ENCODE measurements at regions not wholly inside any gene's neighbourhood (a gene's known extent, or its start where the extent isn't known, plus 50 kb on each side); places are given as distances from the start of the nearest gene placed in this dataset.

DNA sequence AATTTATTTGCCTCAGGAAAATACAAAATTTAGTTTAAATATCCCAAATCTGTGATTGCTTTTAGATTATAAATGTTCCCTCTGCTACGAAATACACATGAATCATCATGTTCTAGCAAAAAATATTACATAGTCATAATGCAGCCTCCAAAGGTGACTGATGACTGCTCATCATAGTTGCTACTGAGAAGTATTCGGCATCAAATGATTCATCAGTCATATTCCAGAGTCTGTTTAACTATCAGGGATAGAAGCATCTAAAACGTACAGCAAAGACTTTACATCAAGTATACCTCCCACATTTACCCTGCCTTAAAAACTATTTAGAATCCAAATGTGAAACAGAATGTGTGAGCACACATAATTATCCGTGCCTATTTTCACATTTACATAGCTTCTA is 626.0 kb downstream of the CDH26 start:
- TF ChIP-seq, protein P1, sequence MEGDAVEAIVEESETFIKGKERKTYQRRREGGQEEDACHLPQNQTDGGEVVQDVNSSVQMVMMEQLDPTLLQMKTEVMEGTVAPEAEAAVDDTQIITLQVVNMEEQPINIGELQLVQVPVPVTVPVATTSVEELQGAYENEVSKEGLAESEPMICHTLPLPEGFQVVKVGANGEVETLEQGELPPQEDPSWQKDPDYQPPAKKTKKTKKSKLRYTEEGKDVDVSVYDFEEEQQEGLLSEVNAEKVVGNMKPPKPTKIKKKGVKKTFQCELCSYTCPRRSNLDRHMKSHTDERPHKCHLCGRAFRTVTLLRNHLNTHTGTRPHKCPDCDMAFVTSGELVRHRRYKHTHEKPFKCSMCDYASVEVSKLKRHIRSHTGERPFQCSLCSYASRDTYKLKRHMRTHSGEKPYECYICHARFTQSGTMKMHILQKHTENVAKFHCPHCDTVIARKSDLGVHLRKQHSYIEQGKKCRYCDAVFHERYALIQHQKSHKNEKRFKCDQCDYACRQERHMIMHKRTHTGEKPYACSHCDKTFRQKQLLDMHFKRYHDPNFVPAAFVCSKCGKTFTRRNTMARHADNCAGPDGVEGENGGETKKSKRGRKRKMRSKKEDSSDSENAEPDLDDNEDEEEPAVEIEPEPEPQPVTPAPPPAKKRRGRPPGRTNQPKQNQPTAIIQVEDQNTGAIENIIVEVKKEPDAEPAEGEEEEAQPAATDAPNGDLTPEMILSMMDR (IDR thresholded peaks at IDR 0.05) = no peak
- no peak for DNase-seq (ENCODE audit: low spot score)
- peaks cover 2% of the 10 kb centered on the region for H3K27me3 Mint-ChIP-seq (ENCODE audit: low read depth)
- no peaks in the 10 kb centered on the region for H3K36me3 Mint-ChIP-seq (ENCODE audit: low read depth)
- H3K4me1 Mint-ChIP-seq (ENCODE audit: low read depth) = no peaks in the 10 kb centered on the region
- H3K27ac Mint-ChIP-seq (ENCODE audit: unreplicated experiment) = no peak overlapping the region
- no peaks in the 10 kb centered on the region for H3K9me3 Mint-ChIP-seq (ENCODE audit: low read depth)
- no peak overlapping the region for H3K4me3 Mint-ChIP-seq (ENCODE audit: unreplicated experiment)

DNA sequence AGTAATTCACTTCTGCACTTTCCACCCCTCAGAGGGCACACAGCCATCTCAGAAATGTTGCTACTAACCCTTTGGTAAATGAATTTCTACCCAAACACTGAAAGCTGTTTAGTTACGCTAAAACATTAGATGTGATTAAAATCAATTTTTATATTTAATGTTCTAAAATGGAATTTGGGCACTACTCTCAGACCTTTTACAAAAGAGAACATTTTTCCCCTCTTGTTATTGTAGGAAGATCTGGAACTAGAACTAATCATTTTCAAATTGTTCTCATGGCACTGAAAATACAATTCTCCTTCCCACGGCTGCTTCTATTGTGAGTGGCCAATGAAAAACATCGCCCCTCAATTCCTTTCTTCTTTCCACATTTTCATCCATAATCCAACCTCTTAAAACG is 627.4 kb downstream of the CDH26 start:
- Mint-ChIP-seq H3K4me3 (ENCODE audit: unreplicated experiment) (no peak overlapping the region), H3K4me1 (ENCODE audit: low read depth) (no peaks in the 10 kb centered on the region)
- TF ChIP-seq, protein P1 (IDR thresholded peaks at IDR 0.05) = no peak

GRCh38 chr20:60586269-60587050 is 628.2 kb downstream of the CDH26 start:
- Mint-ChIP-seq H3K36me3 (ENCODE audit: low read depth) (no peaks in the 10 kb centered on the region), H3K4me1 (ENCODE audit: low read depth) (no peaks in the 10 kb centered on the region), H3K27ac (ENCODE audit: unreplicated experiment) (no peak overlapping the region), H3K4me3 (ENCODE audit: unreplicated experiment) (no peak overlapping the region), H3K9me3 (ENCODE audit: low read depth) (no peaks in the 10 kb centered on the region), H3K27me3 (ENCODE audit: low read depth) (peaks cover 2% of the 10 kb centered on the region)
- TF ChIP-seq, protein P1 (IDR thresholded peaks at IDR 0.05) = no peak
- no peak for DNase-seq (ENCODE audit: low spot score)

More for the DNA sequence above, 627.4 kb downstream of the CDH26 start:
- Mint-ChIP-seq H3K27ac (ENCODE audit: unreplicated experiment) (no peak overlapping the region), H3K36me3 (ENCODE audit: low read depth) (no peaks in the 10 kb centered on the region), H3K9me3 (ENCODE audit: low read depth) (no peaks in the 10 kb centered on the region), H3K27me3 (ENCODE audit: low read depth) (peaks cover 2% of the 10 kb centered on the region)
- DNase-seq (ENCODE audit: low spot score) = no peak

- TF ChIP-seq, protein P1 (IDR thresholded peaks at IDR 0.05) = no peak
- no peak overlapping the region for H3K4me3 Mint-ChIP-seq (ENCODE audit: unreplicated experiment)
- H3K36me3 Mint-ChIP-seq (ENCODE audit: low read depth) = no peaks in the 10 kb centered on the region
- no peaks in the 10 kb centered on the region for H3K4me1 Mint-ChIP-seq (ENCODE audit: low read depth)
- H3K27me3 Mint-ChIP-seq (ENCODE audit: low read depth) = no peaks in the 10 kb centered on the region
- no peak for DNase-seq (ENCODE audit: low spot score)
- no peak overlapping the region for H3K27ac Mint-ChIP-seq (ENCODE audit: unreplicated experiment)
- H3K9me3 Mint-ChIP-seq (ENCODE audit: low read depth) = peaks cover 5% of the 10 kb centered on the region
Observed at GRCh38 chr20:60587986-60588385, 629.8 kb downstream of the CDH26 start.

DNA sequence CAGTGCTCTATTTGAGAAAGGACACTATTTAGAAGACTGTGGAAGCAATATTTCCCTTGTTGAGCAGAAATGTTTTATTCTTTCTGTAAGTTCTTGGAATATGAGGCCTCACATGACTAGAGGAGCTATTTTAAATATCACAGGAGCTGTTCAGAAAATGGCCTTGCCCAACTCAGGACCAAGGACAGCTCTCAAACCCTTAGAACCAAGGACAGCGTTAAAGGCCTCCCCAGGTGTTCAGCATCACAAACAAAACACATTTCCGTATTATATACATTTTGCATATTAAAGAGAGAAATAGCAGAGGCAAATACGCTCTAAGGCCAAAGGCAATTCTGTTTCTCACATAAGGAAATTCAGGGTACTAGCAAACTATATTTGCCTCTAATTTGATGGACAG is 631.4 kb downstream of the CDH26 start:
- no peak for DNase-seq (ENCODE audit: low spot score)

More for the DNA sequence above, 631.4 kb downstream of the CDH26 start:
- H3K4me1 Mint-ChIP-seq (ENCODE audit: low read depth) = no peaks in the 10 kb centered on the region
- peaks cover 5% of the 10 kb centered on the region for H3K9me3 Mint-ChIP-seq (ENCODE audit: low read depth)
- H3K4me3 Mint-ChIP-seq (ENCODE audit: unreplicated experiment) = no peak overlapping the region
- H3K27ac Mint-ChIP-seq (ENCODE audit: unreplicated experiment) = no peak overlapping the region
- H3K36me3 Mint-ChIP-seq (ENCODE audit: low read depth) = no peaks in the 10 kb centered on the region
- TF ChIP-seq, protein P1 (IDR thresholded peaks at IDR 0.05) = no peak
- no peaks in the 10 kb centered on the region for H3K27me3 Mint-ChIP-seq (ENCODE audit: low read depth)
